A673 (cell line): ENCODE measurements at regions not wholly inside any gene's neighbourhood (a gene's known extent, or its start where the extent isn't known, plus 50 kb on each side); places are given as distances from the start of the nearest gene placed in this dataset.

ENCODE experiments used
- EZH2 ChIP-seq: fragments of 200-600 bp; sonication (generic); IDR thresholded peaks from 2 replicates; pipeline ENCODE4 v1.6.1; 2017; ENCODE audit warnings: borderline replicate concordance, low read depth, mild to moderate bottlenecking, mixed read lengths, antibody characterized with exemption, low read length; ENCODE audit not compliant: poor library complexity, severe bottlenecking
- TF ChIP-seq, protein P1 (sequence below): fragments of 300-800, 200-600 bp; sonication (generic); conservative IDR thresholded peaks from 2 replicates; pipeline ENCODE4 v1.5.1; 2017; ENCODE audit warnings: low read depth, mild to moderate bottlenecking, antibody characterized with exemption, low read length, moderate library complexity, mixed read lengths

GRCh38 chr4:153081693-153082092 is 122.5 kb upstream of the TRIM2 start:
- TF ChIP-seq EZH2, result no peak
- TF ChIP-seq, protein P1, sequence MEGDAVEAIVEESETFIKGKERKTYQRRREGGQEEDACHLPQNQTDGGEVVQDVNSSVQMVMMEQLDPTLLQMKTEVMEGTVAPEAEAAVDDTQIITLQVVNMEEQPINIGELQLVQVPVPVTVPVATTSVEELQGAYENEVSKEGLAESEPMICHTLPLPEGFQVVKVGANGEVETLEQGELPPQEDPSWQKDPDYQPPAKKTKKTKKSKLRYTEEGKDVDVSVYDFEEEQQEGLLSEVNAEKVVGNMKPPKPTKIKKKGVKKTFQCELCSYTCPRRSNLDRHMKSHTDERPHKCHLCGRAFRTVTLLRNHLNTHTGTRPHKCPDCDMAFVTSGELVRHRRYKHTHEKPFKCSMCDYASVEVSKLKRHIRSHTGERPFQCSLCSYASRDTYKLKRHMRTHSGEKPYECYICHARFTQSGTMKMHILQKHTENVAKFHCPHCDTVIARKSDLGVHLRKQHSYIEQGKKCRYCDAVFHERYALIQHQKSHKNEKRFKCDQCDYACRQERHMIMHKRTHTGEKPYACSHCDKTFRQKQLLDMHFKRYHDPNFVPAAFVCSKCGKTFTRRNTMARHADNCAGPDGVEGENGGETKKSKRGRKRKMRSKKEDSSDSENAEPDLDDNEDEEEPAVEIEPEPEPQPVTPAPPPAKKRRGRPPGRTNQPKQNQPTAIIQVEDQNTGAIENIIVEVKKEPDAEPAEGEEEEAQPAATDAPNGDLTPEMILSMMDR, result no peak
